Ammon's horn (tissue), 1 donor: ENCODE measurements at regions not wholly inside any gene's neighbourhood (a gene's known extent, or its start where the extent isn't known, plus 50 kb on each side); places are given as distances from the start of the nearest gene placed in this dataset.

Experiments
- DNase-seq: peaks from one replicate; pipeline ENCODE4 v3.0.0-alpha.2; 2016; ENCODE audit warnings: low spot score

GRCh38 chr4:138857416-138857815, 158.2 kb upstream of the NOCT start:
- no peak for DNase-seq

- DNase-seq: peak; percentile 28
Measured at GRCh38 chr4:138852681-138853080, 162.9 kb upstream of the NOCT start.

DNA sequence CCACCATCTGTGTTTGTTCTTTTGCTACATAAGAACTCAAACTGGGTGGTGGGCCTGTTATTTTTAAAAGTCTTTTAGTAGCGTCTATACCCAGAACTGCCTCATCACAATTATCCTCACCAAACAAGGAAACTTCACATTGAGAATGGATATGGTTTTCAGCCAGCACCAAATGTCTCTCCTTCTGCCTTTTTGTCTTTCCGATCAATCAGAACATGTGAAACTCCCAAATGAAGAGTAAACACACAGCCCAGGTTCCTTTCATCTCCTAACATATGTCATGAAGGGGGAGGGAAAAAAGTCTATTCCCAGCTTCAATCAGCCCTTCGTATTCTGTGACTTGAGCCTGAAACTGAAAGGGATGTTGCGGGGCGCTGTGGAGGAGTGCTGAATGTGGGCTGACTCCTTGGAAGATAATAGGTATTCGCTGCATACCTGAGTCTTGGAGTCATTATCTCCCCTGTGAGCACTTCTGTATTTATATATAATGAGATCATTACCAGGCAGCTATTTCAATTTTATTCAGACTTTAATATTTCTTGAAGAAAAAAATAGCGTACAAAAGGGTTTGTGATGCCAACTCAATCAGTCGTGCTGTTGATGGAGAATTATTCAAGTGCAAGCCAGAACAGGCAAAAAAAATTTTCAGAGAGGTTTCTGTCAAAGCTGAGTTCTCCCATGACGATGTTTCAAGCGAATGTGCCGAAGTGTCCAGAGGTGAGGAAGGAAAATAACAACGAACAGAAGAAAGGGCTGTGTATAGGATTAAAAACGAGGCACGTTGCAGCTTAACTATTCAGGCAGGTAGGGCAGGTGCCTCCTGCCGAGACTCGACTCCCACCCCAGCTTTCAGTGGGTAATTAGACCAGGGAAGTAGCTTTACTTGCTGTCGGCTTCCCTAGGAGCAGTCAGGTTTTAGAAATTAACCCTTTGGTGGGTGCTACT, 163.9 kb upstream of the NOCT start:
- DNase-seq: peak; percentile 42

GRCh38 chr4:138845664-138846063, 169.9 kb upstream of the NOCT start:
- no peak for DNase-seq

DNA sequence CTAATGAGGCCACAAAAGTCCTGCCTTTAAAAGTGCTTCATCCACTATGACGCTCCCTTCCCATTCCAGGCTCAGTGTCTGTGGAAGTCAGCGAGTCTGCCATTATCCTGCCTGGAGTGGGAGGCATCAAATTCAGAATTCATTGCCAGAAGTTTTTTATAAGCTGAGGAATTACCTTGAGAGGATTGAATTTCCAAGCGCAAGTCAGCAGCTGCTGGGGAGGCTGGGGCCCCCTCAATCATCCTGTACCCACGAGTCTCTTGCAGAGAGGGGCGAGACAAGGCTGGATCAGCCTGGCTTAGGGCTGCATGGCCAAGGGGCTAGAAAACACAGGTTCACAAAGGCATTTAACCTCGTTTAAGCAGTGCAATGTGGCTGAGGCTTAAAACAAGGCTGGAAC, 170.5 kb upstream of the NOCT start:
- DNase-seq: no peak

DNA sequence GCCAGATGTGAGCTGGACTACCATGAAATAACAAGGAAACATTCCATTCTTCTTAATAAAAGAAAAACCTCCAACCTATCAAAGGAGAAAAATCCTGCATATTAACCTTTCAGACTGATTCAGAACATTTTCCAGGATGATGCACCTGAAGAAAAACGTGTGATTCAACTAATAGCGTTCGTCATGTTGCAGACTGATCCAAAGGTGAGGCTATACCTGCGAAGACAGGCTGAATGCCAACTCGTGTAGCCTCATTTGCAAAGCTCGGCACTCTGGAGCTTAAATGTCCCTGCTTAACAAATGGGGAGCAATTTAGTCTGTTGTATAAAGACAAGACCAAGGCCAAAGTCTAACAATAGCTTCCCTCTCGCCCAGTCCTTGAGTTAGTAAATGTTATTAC, 172.0 kb upstream of the NOCT start:
- DNase-seq: no peak

- no peak for DNase-seq
Measured at GRCh38 chr4:138841343-138841742, 174.2 kb upstream of the NOCT start.

- DNase-seq: no peak
Measured at GRCh38 chr4:138838251-138838650, 177.3 kb upstream of the NOCT start.

DNA sequence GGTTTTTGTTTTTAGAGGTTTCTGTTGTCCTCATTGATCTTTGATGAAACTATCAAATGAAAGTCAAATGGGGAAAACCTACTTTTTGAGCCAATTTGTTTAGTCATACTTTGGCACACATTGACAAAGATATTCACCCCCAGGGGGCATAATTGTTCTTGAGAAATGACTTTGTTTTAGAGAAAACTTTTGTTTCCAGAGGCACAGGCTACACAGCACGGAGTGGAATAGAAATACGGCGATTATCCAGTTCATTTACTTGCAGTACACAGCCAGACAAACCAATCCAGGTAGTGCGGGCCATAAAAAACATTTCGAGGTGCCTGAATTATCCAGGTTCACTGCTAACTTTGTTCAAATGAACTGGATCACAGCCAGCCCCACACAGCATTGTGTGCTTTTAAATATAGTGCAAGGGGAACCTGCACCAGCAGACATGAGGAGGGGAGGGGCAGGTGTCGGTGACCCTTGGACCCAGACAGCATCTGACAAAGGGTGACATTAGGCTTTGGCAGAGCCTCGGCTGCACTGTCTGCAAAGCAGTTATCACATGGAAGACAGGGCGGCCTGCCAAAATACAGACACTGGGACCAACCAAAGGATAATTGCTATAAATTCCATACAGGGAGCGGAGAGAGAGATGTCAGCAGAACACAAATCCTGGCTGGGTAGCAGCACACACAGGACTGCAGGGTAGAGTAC, 179.6 kb upstream of the NOCT start:
- DNase-seq: no peak

DNA sequence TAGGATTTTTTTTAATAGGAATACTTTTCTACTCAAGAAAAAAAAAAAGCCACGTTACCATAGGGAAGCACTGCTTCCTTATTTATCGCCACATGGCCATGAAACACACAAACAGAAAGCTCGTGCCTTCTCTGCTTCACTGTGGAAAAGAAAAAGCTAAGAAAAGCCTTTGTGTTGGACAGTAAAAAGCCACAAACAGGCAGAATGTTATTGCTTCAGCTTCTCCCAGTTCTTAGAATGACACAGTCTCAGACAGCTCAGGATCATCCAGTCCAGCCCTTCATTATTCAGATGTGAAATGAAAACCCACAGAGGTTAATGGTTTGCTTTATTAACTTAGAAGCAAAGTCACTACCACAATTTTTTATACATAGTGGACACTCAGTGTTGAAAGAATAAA, 181.6 kb upstream of the NOCT start:
- no peak for DNase-seq

- DNase-seq: no peak
Measured at GRCh38 chr4:138832563-138832962, 183.0 kb upstream of the NOCT start.

GRCh38 chr4:138831948-138832347, 183.6 kb upstream of the NOCT start:
- DNase-seq: no peak

- DNase-seq: no peak
Measured at GRCh38 chr4:138828926-138829325, 186.7 kb upstream of the NOCT start.

DNA sequence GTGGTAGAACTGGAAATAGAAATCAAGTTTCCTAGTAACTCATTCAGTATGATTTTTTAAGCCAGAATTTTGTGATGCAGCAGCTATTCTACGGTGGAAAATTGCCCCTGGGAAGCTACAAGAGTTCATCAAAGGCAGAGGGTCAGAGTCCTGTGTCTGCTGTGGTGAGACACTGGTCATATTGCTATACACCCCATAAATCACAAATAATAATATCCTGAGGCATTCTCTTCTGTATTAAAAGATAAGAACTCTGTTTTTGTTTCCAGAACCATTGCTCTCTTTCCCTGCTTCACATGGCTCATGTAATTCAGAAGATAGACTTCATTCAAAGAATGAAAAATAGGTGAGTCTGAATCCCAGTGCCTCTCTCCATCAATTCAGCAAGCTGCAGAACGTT, 188.8 kb upstream of the NOCT start:
- no peak for DNase-seq

DNA sequence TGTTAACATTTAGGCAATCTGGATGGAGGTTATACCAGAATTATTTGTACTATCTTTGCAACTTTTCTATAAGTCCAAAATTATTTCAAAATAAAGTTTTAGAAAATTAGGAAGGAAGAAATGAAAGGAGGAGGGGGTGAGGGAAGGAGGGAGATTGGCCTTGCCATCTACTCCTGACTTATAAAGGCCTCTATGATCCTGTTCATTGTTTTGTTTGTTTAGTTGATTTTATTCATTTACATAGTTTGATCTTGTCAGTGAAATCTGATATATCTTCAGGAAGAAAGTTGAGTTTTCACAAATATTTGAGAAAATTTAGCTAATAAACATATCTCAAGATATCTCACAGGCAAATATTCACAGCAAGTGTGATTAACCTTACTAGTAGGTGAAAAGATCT, 189.3 kb upstream of the NOCT start:
- no peak for DNase-seq

DNA sequence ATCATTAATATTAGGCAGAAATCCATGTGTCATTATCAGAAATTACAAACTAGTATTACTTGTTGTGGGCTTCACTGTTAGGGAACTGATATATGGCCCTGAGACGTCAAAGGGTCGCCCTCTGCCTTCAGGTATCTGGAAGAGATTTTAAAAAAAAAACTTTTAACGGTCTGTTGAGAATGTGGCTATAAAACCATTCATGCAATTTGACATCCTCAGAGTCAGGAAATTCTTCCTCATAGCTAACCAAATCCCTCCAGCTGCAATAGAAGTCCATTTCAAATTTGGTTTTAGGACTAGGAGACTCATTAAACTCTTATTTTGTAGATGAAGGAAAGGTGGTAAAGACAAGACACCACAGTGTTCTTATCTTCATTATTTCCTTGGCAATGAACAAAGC, 194.2 kb upstream of the NOCT start:
- DNase-seq: no peak

DNA sequence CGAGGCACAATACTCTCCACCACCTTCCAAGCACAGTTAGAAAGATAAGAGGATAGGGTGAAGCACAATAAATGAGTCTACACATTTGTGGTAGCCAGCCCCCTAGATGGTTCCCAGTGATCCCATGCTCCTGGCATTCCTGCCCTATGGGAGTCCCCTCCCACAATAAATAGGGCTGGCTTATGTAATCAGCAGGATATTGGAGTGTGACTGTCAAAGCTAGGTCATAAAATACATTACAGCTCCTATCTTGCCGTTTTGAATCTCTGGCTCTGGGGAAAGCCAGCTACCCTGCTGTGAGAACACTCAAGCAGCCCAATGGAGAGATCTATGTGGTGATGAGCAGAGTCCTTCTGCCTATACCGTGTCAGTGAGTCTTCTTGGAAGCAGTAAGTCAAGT, 198.7 kb upstream of the NOCT start:
- no peak for DNase-seq

- DNase-seq: no peak
Measured at GRCh38 chr4:138815811-138816210, 199.8 kb upstream of the NOCT start.

- DNase-seq: peak; percentile 21
Measured at GRCh38 chr4:138805736-138806135, 209.8 kb upstream of the NOCT start.

- no peak for DNase-seq
Measured at GRCh38 chr4:138804711-138805110, 210.9 kb upstream of the NOCT start.

DNA sequence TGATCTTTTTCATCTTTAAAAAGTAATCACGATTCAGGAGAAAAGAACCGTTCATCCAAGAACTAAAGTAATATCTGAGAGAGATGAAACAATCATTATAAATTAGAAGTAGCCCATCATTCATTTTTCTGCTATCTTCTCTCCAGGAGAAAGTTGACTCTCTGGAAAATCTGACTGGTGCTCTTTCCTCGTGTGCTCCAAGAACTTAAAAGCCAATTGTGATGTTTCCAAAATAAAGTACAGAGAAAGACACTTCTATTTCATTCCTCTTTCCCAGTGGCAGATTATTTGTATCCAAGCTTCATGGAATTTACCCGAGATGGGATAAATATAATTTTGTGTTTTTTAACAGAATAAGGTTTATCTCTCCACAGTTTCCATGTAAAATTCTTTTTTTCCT, 212.5 kb upstream of the NOCT start:
- no peak for DNase-seq

GRCh38 chr4:138802499-138802898, 213.1 kb upstream of the NOCT start:
- DNase-seq: no peak

DNA sequence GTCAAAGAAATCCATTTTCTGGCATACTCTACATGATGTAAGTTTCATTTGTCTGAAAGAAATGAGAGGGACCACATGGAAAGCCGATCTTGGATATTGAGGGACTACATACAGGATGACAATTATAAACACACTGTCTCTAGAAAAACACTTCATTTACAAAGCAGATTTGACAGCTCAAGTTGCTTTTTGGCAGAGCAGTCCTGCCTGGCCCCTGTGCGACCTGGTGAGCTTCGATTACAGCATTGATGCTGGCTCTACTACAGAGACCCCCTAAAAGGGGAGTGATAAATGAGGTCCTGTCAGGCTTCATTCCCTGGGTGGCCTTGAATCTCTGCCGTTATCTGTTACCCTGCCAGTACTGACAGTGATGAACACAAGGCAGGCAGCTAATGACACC, 215.2 kb upstream of the NOCT start:
- DNase-seq: no peak
